CD14-positive monocyte (primary cell): ENCODE measurements at regions not wholly inside any gene's neighbourhood (a gene's known extent, or its start where the extent isn't known, plus 50 kb on each side); places are given as distances from the start of the nearest gene placed in this dataset.

ENCODE experiments used
- DNase-seq, 3 donors: peaks; one replicate each; pipeline ENCODE4 v3.0.0-alpha.2; 2011 to 2022
- H2AFZ ChIP-seq: 2 replicates; pipeline ENCODE4 v1.6.0; 2012; ENCODE audit warnings: mild to moderate bottlenecking, low read depth, low read length, inconsistent platforms; ENCODE audit not compliant: insufficient read depth, poor library complexity, severe bottlenecking
- H3K27ac ChIP-seq, 2 donors: 1 replicate in 1 of 2; 2 replicates in 1 of 2; pipeline ENCODE4 v1.5.1; 2012 to 2013; ENCODE audit warnings: low read length in 2 of 2, control low read depth in 1 of 2, inconsistent platforms in 1 of 2, low read depth in 1 of 2, mild to moderate bottlenecking in 1 of 2
- H3K27me3 ChIP-seq, 2 donors: one replicate each; pipeline versions ENCODE4 v1.6.0 to v1.6.1; 2011 to 2013; ENCODE audit warnings: low read length in 2 of 2; ENCODE audit not compliant: control insufficient read depth in 2 of 2, insufficient read depth in 2 of 2
- H3K36me3 ChIP-seq, 2 donors: replicated peaks in 1 of 2; 1 replicate in 1 of 2; 2 replicates in 1 of 2; pipeline versions ENCODE4 v1.5.1 to v1.6.1; 2012 to 2013; ENCODE audit warnings: low read length in 2 of 2, control low read depth in 1 of 2, inconsistent platforms in 1 of 2, mild to moderate bottlenecking in 1 of 2; ENCODE audit not compliant: insufficient read depth in 2 of 2, control insufficient read depth in 1 of 2
- H3K4me1 ChIP-seq, 2 donors: 1 replicate in 1 of 2; 2 replicates in 1 of 2; pipeline versions ENCODE4 v1.5.1 to v1.6.1; 2012 to 2013; ENCODE audit warnings: low read length in 2 of 2, control low read depth in 1 of 2, inconsistent platforms in 1 of 2, mild to moderate bottlenecking in 1 of 2, moderate library complexity in 1 of 2; ENCODE audit not compliant: insufficient read depth in 2 of 2, control insufficient read depth in 1 of 2
- H3K4me2 ChIP-seq: replicated peaks from 2 replicates; pipeline ENCODE3; 2012; ENCODE audit warnings: low read length, moderate library complexity, mild to moderate bottlenecking; ENCODE audit not compliant: poor library complexity, severe bottlenecking; ENCODE audit errors: extremely low read depth
- H3K4me3 ChIP-seq, 3 experiments: fragments of 200-600 bp in 1 of 3; sonication (generic) in 1 of 3; replicated peaks in 1 of 3; 1 replicate in 2 of 3; 2 replicates in 1 of 3; pipeline ENCODE4 v1.5.1; 2011 to 2013; ENCODE audit warnings: low read length in 3 of 3, mild to moderate bottlenecking in 3 of 3, control low read depth in 2 of 3, low read depth in 2 of 3, inconsistent platforms in 1 of 3, moderate library complexity in 1 of 3
- H3K79me2 ChIP-seq: 2 replicates; pipeline ENCODE4 v1.6.0; 2012; ENCODE audit warnings: mild to moderate bottlenecking, control low read depth, inconsistent platforms, low read length, moderate library complexity; ENCODE audit not compliant: insufficient read depth
- H3K9ac ChIP-seq: 2 replicates; pipeline ENCODE4 v1.6.0; 2017; ENCODE audit warnings: low read length, mild to moderate bottlenecking; ENCODE audit not compliant: insufficient read depth, poor library complexity, severe bottlenecking
- H3K9me3 ChIP-seq, 2 donors: replicated peaks in 1 of 2; 1 replicate in 1 of 2; 2 replicates in 1 of 2; pipeline versions ENCODE4 v1.5.1 to v1.6.1; 2012 to 2013; ENCODE audit warnings: low read length in 2 of 2, control low read depth in 1 of 2; ENCODE audit not compliant: control insufficient read depth in 1 of 2, insufficient read depth in 1 of 2
- H4K20me1 ChIP-seq: 2 replicates; pipeline ENCODE4 v1.6.0; 2012; ENCODE audit warnings: mild to moderate bottlenecking, low read length, control low read depth, moderate library complexity; ENCODE audit not compliant: insufficient read depth
- H3K27ac Mint-ChIP-seq, 7 donors: one replicate each; pipeline ENCODE4 v1.8.0; 2020; ENCODE audit warnings: mild to moderate bottlenecking in 7 of 7, mixed read lengths in 7 of 7, moderate library complexity in 6 of 7, inconsistent platforms in 2 of 7
- H3K27me3 Mint-ChIP-seq, 3 donors: one replicate each; pipeline ENCODE4 v1.8.0; 2021 to 2022; ENCODE audit warnings: low read depth in 3 of 3, mild to moderate bottlenecking in 3 of 3, mixed read lengths in 3 of 3, moderate library complexity in 3 of 3, inconsistent platforms in 1 of 3
- H3K36me3 Mint-ChIP-seq, 2 donors: one replicate each; pipeline ENCODE4 v1.8.0; 2020; ENCODE audit warnings: mixed read lengths in 2 of 2, inconsistent platforms in 1 of 2, mild to moderate bottlenecking in 1 of 2
- H3K4me1 Mint-ChIP-seq: one replicate; pipeline ENCODE4 v1.8.0; 2020; ENCODE audit warnings: mild to moderate bottlenecking, mixed read lengths
- H3K4me3 Mint-ChIP-seq, 2 donors: one replicate each; pipeline ENCODE4 v1.8.0; 2020; ENCODE audit warnings: mild to moderate bottlenecking in 2 of 2, mixed read lengths in 2 of 2, moderate library complexity in 1 of 2
- H3K9me3 Mint-ChIP-seq, 7 donors: one replicate each; pipeline ENCODE4 v1.8.0; 2020 to 2022; ENCODE audit warnings: mixed read lengths in 7 of 7, mild to moderate bottlenecking in 6 of 7, moderate library complexity in 6 of 7, inconsistent platforms in 2 of 7
- WGBS: methylation state at CpG from one replicate; pipeline ENCODE4 v1.1.5; 2013; ENCODE audit warnings: missing lambda C conversion rate; ENCODE audit not compliant: insufficient coverage; 5-methylcytosine and 5-hydroxymethylcytosine counted together
- intact Hi-C, 2 donors: fragments of 100-400 bp; cut with micrococcal nuclease; formaldehyde crosslinking; loops; one replicate each; pipeline versions ENCODE4 v1.15.0 to v1.15.1; 2023
- TF ChIP-seq, protein P1 (sequence below): fragments of 200-600 bp; IDR thresholded peaks from one replicate; pipeline ENCODE4 v1.8.0; 2022; ENCODE audit warnings: antibody characterized with exemption, mild to moderate bottlenecking

DNA sequence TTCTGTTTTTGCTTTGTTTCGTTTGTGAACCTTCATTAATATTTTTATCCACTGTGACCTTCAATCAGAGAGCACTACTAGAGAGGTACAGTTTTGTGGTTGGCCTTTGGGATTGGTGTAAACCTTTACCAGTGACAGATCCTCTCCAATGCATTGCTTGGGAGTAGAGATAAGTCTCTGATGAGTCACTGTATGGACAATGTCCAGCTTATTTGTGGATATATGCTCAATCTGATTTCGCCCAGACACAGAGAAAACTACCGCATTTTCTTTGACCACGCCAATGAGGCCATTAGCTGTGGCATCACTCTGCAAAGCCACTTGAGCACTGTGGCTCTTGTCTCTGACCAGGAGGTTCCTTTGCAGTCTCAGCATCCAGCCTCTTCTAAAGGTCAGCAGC is 964.7 kb downstream of the TUSC7 start:
- Mint-ChIP-seq H3K4me3 (no peak overlapping the region), H3K36me3 (no peaks in the 10 kb centered on the region), H3K27ac (no peak overlapping the region), H3K27me3 (peaks cover 0 to 2% (median 0%) of the 10 kb centered on the region in 3 donors), H3K4me1 (no peaks in the 10 kb centered on the region), H3K9me3 (peaks cover 0 to 6% (median 0%) of the 10 kb centered on the region in 7 donors)
- intact Hi-C loops: no loop called here
- Histone ChIP-seq H3K4me2 (no peak overlapping the region), H3K27me3 (no peaks in the 10 kb centered on the region), H3K79me2 (no peaks in the 10 kb centered on the region), H3K4me1 (no peaks in the 10 kb centered on the region), H3K4me3 (no peak overlapping the region), H3K9me3 (no peaks in the 10 kb centered on the region), H3K36me3 (no peaks in the 10 kb centered on the region), H4K20me1 (no peaks in the 10 kb centered on the region), H3K27ac (no peak overlapping the region), H2AFZ (no peak overlapping the region), H3K9ac (no peak overlapping the region)
- WGBS: 89% methylated on average over 3 of the region's 4 CpGs
- TF ChIP-seq, protein P1, sequence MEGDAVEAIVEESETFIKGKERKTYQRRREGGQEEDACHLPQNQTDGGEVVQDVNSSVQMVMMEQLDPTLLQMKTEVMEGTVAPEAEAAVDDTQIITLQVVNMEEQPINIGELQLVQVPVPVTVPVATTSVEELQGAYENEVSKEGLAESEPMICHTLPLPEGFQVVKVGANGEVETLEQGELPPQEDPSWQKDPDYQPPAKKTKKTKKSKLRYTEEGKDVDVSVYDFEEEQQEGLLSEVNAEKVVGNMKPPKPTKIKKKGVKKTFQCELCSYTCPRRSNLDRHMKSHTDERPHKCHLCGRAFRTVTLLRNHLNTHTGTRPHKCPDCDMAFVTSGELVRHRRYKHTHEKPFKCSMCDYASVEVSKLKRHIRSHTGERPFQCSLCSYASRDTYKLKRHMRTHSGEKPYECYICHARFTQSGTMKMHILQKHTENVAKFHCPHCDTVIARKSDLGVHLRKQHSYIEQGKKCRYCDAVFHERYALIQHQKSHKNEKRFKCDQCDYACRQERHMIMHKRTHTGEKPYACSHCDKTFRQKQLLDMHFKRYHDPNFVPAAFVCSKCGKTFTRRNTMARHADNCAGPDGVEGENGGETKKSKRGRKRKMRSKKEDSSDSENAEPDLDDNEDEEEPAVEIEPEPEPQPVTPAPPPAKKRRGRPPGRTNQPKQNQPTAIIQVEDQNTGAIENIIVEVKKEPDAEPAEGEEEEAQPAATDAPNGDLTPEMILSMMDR: no peak
- DNase-seq: no peak

DNA sequence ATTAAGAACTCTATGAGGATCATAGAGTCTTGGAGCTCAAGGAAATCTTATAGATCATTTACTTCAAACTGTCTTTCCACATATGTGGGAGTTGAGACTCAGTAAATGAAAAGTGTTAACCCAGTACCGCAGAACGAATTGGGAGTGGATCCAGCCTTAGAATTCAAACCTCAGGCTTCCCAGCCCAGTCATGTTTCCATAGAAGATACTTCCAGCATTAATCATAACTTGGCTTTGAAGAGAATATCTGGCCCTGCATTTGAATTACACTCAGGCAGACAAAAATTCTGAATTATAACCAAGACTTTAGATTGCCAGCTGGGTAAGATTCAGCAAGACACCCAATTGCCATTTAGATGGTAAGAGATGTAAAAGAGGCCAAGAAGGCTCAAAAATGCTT is 972.0 kb downstream of the TUSC7 start:
- Histone ChIP-seq H2AFZ (no peak overlapping the region), H3K9ac (no peak overlapping the region), H4K20me1 (no peaks in the 10 kb centered on the region), H3K27me3 (no peaks in the 10 kb centered on the region), H3K4me1 (no peaks in the 10 kb centered on the region), H3K4me2 (no peak overlapping the region), H3K79me2 (no peaks in the 10 kb centered on the region), H3K4me3 (no peak overlapping the region), H3K27ac (no peak overlapping the region), H3K9me3 (no peaks in the 10 kb centered on the region), H3K36me3 (no peaks in the 10 kb centered on the region)
- WGBS: no CpG with 5 or more reads among the region's 2 CpGs
- Mint-ChIP-seq H3K36me3 (no peaks in the 10 kb centered on the region), H3K27me3 (no peaks in the 10 kb centered on the region), H3K9me3 (no peaks in the 10 kb centered on the region), H3K27ac (no peak overlapping the region), H3K4me3 (no peak overlapping the region), H3K4me1 (no peaks in the 10 kb centered on the region)
- TF ChIP-seq, protein P1: no peak
- no peak for DNase-seq
- intact Hi-C loops: no loop called here
